GM13976 (cell line): ENCODE measurements at regions not wholly inside any gene's neighbourhood (a gene's known extent, or its start where the extent isn't known, plus 50 kb on each side); places are given as distances from the start of the nearest gene placed in this dataset.

Experiments
- DNase-seq: peaks from one replicate; pipeline ENCODE4 v3.0.0; 2012; ENCODE audit warnings: low spot score
- in situ Hi-C: fragments of 300-500 bp; cut with MboI; formaldehyde crosslinking; loops from one replicate; pipeline ENCODE4 v1.12.0; 2022; ENCODE audit warnings: low sequenced_read_pairs, mixed read lengths, inconsistent platforms; ENCODE audit not compliant: unreplicated experiment
- TF ChIP-seq, protein P1 (sequence below): IDR thresholded peaks from 2 replicates; pipeline ENCODE4 v1.5.1; 2012; ENCODE audit warnings: borderline replicate concordance, mild to moderate bottlenecking; ENCODE audit not compliant: insufficient read depth; ENCODE audit errors: extremely low read depth, missing control alignments, control extremely low read depth

DNA sequence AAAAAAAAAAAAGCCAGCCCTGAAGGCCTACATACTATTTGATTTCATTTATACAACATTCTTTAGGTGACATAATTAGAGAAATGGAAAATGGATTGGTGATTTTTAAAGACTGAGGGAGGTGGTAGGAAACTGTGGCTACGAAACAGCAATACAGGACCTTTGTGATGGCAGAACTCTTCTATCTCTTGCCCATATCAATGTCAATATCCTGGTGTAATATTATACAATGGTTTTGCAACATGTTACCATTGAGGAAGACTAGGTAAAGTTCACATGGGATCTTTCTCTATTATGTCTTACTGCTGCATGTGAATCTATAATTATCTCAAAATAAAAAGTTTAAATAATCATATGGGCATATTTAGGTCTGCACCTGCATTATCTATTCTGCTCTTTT is 371.2 kb downstream of the ETS1 start:
- TF ChIP-seq, protein P1, sequence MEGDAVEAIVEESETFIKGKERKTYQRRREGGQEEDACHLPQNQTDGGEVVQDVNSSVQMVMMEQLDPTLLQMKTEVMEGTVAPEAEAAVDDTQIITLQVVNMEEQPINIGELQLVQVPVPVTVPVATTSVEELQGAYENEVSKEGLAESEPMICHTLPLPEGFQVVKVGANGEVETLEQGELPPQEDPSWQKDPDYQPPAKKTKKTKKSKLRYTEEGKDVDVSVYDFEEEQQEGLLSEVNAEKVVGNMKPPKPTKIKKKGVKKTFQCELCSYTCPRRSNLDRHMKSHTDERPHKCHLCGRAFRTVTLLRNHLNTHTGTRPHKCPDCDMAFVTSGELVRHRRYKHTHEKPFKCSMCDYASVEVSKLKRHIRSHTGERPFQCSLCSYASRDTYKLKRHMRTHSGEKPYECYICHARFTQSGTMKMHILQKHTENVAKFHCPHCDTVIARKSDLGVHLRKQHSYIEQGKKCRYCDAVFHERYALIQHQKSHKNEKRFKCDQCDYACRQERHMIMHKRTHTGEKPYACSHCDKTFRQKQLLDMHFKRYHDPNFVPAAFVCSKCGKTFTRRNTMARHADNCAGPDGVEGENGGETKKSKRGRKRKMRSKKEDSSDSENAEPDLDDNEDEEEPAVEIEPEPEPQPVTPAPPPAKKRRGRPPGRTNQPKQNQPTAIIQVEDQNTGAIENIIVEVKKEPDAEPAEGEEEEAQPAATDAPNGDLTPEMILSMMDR = no peak
- in situ Hi-C loops = no loop called here
- DNase-seq = no peak

DNA sequence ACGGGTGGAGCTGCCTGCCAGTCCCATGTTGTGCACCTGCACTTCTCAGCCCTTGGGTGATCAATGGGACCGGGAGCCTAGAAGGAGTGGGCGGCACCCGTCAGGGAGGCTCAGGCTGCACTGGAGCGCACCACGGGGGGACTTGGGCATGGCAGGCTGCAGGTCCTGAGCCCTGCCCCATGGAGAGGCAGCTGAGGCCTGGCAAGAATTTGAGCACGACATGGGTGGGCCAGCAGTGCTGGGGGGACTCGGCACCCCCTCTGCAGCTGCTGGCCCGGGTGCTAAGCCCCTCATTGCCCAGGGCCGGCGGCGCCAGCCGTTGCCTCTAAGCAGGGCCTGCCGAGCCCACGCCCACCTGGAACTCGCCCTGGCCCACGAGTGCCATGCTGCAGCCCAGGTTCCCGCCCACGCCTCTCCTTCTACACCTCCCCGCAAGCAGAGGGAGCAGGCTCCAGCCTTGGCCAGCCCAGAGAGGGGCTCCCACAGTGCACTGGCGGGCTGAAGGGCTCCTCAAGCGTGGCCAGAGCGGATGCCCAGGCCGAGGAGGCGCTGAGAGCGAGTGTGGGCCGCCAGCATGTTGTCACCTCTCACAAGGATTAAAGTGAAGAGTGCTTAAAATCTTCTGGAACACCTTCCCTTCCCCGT is 372.0 kb downstream of the ETS1 start:
- DNase-seq = no peak
- TF ChIP-seq, protein P1 = no peak
- in situ Hi-C loops = no loop called here

DNA sequence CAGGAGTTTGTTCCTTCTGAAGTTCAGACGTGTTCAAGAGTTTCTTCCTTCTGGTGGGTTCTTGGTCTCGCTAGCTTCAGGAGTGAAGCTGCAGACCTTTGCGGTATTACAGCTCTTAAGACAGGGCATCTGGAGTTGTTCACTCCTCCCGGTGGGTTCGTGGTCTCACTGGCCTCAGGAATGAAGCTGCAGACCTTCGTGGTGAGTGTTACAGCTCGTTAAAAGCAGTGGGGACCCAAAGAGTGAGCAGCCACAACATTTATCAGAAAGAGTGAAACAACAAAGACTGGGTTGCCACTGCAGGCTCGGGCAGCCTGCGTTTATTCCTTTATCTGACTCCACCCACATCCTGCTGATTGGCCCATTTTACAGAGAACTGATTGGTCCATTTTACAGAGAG is 373.1 kb downstream of the ETS1 start:
- in situ Hi-C loops = no loop called here
- TF ChIP-seq, protein P1 = no peak
- no peak for DNase-seq

DNA sequence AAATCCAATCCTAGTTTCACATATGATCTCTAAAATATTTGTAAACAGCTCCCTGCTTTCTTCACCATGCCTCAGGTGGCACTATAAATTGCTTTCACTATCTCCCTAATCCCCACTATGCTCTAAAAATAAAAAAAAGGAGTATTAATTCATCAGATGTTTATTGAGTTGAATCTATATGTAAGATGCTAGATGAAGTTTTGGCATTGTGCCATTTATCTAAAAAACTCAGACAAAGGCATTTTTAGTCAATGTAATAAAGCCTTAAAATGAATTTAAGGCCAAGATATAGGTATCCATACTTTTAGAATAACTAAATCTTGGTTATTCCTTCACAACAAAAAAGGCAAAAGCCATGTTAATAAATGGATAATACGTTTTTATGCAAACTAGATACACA is 373.9 kb downstream of the ETS1 start:
- no peak for DNase-seq
- TF ChIP-seq, protein P1 = no peak
- in situ Hi-C loops = no loop called here

DNA sequence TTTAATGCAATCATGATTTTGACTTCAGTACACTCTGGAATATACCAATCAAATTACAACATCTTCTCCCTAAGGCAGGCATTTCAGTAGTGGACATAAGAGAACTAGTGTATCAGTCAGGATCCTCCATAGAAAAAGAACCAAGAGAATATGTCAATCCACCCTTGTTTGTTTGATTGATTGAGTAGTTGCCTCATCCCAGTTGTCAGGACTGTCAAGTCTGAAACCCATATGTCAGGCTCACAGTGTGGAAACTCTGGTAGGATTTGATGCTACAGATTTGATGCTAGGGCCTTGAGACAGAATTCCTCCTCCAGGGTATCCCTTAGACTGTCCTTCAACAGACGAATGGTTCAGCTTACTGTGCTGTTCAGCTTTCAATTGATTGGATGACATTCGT is 375.0 kb downstream of the ETS1 start:
- DNase-seq = no peak
- TF ChIP-seq, protein P1 = no peak
- in situ Hi-C loops = no loop called here

DNA sequence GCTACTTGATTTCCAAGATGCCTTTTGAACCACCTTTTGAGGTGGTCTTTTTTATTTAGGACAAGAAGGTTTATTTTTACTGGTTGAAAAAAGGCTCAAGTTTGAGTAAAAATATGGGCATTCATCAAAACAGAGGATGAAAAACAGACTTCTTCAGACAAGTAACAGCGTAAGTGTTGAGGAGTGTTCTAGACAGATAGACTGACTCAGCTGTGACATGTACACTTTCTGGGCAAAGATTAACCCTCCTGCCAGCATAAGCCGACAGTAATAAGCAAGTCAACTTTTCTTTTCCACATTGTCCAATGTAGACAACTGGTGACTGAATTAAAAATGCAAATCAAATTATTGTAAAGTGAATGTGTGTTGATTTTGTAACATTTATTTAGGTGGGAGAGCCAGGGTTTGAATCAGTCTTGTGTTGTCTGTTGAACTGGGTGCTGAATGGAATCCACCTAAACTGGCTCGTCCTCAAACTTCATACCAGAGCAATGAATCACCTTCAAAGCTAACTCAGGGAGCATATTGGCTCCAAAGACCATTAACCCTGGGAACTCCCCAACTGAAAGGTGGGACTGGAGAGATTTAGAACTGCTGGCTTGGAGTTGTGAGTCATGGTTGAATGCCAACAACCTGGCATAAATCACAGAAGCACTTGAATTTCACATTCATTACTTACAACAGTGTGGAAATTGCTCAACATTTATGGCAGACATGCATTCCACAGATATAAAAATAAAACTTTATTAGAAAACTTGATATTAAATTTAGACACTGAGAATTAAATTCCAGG is 377.0 kb downstream of the ETS1 start:
- TF ChIP-seq, protein P1 = no peak
- DNase-seq = no peak
- in situ Hi-C loops = no loop called here
